H9 (cell line): ENCODE measurements at regions not wholly inside any gene's neighbourhood (a gene's known extent, or its start where the extent isn't known, plus 50 kb on each side); places are given as distances from the start of the nearest gene placed in this dataset.

Experiments
- DNase-seq: peaks from one replicate; pipeline ENCODE4 v3.0.0-alpha.2; 2017
- H2AFZ ChIP-seq: one replicate; pipeline ENCODE4 v1.6.1; 2013; ENCODE audit warnings: mild to moderate bottlenecking, low read length, control low read depth, moderate library complexity
- H2AK5ac ChIP-seq: 2 replicates; pipeline ENCODE4 v1.6.1; 2013; ENCODE audit warnings: low read length, control low read depth, mixed read lengths; ENCODE audit not compliant: insufficient read length
- H2BK120ac ChIP-seq: one replicate; pipeline ENCODE4 v1.6.1; 2013; ENCODE audit warnings: low read depth, mild to moderate bottlenecking, low read length, control low read depth, inconsistent platforms; ENCODE audit not compliant: poor library complexity, severe bottlenecking
- H2BK12ac ChIP-seq: 2 replicates; pipeline ENCODE4 v1.6.1; 2013; ENCODE audit warnings: low read length, control low read depth, mixed read lengths, low read depth; ENCODE audit not compliant: insufficient read length
- H2BK15ac ChIP-seq: 2 replicates; pipeline ENCODE4 v1.6.1; 2013; ENCODE audit warnings: low read depth, low read length, control low read depth
- H2BK20ac ChIP-seq: one replicate; pipeline ENCODE4 v1.6.1; 2013; ENCODE audit warnings: low read depth, mild to moderate bottlenecking, low read length, control low read depth, inconsistent platforms; ENCODE audit not compliant: poor library complexity, severe bottlenecking
- H2BK5ac ChIP-seq: 2 replicates; pipeline ENCODE4 v1.6.1; 2013; ENCODE audit warnings: low read length, control low read depth, mixed read lengths; ENCODE audit not compliant: insufficient read length
- H3K14ac ChIP-seq: 2 replicates; pipeline ENCODE4 v1.6.1; 2013; ENCODE audit warnings: low read length, control low read depth; ENCODE audit not compliant: insufficient read depth
- H3K18ac ChIP-seq: 2 replicates; pipeline ENCODE4 v1.6.1; 2013; ENCODE audit warnings: low read depth, mild to moderate bottlenecking, mixed read lengths, low read length, control low read depth; ENCODE audit not compliant: insufficient read length
- H3K23ac ChIP-seq: 2 replicates; pipeline ENCODE4 v1.6.1; 2013; ENCODE audit warnings: low read length, control low read depth, mixed read lengths, low read depth; ENCODE audit not compliant: insufficient read length
- H3K23me2 ChIP-seq: 2 replicates; pipeline ENCODE4 v1.6.1; 2013; ENCODE audit warnings: low read depth, mild to moderate bottlenecking, mixed read lengths, low read length, control low read depth; ENCODE audit not compliant: insufficient read length, poor library complexity, severe bottlenecking
- H3K27ac ChIP-seq: 2 replicates; pipeline ENCODE4 v1.5.1; 2013; ENCODE audit warnings: low read length, control low read depth, mixed read lengths, low read depth; ENCODE audit not compliant: insufficient read length
- H3K27me3 ChIP-seq: 2 replicates; pipeline ENCODE4 v1.6.1; 2013; ENCODE audit warnings: low read length, control low read depth, inconsistent platforms; ENCODE audit not compliant: insufficient read depth
- H3K4ac ChIP-seq: 2 replicates; pipeline ENCODE4 v1.6.1; 2013; ENCODE audit warnings: low read depth, mild to moderate bottlenecking, control low read depth, inconsistent platforms, low read length, moderate library complexity
- H3K4me1 ChIP-seq: 2 replicates; pipeline ENCODE4 v1.6.1; 2013; ENCODE audit warnings: low read length, control low read depth, inconsistent platforms; ENCODE audit not compliant: insufficient read depth
- H3K4me2 ChIP-seq: 2 replicates; pipeline ENCODE4 v1.6.1; 2013; ENCODE audit warnings: low read length, control low read depth, mixed read lengths; ENCODE audit not compliant: insufficient read length, insufficient read depth
- H3K56ac ChIP-seq: 2 replicates; pipeline ENCODE4 v1.6.1; 2013; ENCODE audit warnings: low read depth, mild to moderate bottlenecking, mixed read lengths, low read length, control low read depth; ENCODE audit not compliant: insufficient read length
- H3K79me1 ChIP-seq: 2 replicates; pipeline ENCODE4 v1.6.1; 2013; ENCODE audit warnings: low read depth, mild to moderate bottlenecking, moderate library complexity, low read length, control low read depth, inconsistent platforms; ENCODE audit not compliant: insufficient read depth, poor library complexity, severe bottlenecking
- H3K79me2 ChIP-seq: 2 replicates; pipeline ENCODE4 v1.6.1; 2013; ENCODE audit warnings: low read length, control low read depth, inconsistent platforms; ENCODE audit not compliant: insufficient read depth
- H3K9ac ChIP-seq: 2 replicates; pipeline ENCODE4 v1.6.1; 2013; ENCODE audit warnings: low read length, control low read depth, mixed read lengths; ENCODE audit not compliant: insufficient read length; ENCODE audit errors: extremely low read depth
- H3K9me3 ChIP-seq: one replicate; pipeline ENCODE4 v1.6.1; 2013; ENCODE audit warnings: low read depth, low read length, inconsistent platforms; ENCODE audit not compliant: control insufficient read depth
- H3T11ph ChIP-seq: one replicate; pipeline ENCODE4 v1.6.1; 2013; ENCODE audit warnings: mild to moderate bottlenecking, low read length, control low read depth, inconsistent platforms
- H4K20me1 ChIP-seq: one replicate; pipeline ENCODE4 v1.6.1; 2013; ENCODE audit not compliant: control insufficient read depth, insufficient read length, insufficient read depth
- H4K5ac ChIP-seq: 2 replicates; pipeline ENCODE4 v1.6.1; 2013; ENCODE audit warnings: low read depth, mild to moderate bottlenecking, mixed read lengths, low read length, control low read depth; ENCODE audit not compliant: insufficient read length
- H4K8ac ChIP-seq: replicated peaks from 2 replicates; pipeline ENCODE4 v1.6.1; 2013; ENCODE audit warnings: low read length, control low read depth, mixed read lengths, low read depth; ENCODE audit not compliant: insufficient read length
- H4K91ac ChIP-seq: 2 replicates; pipeline ENCODE4 v1.6.1; 2013; ENCODE audit warnings: low read depth, mild to moderate bottlenecking, moderate library complexity, mixed read lengths, low read length, control low read depth; ENCODE audit not compliant: insufficient read length
- H3K27ac Mint-ChIP-seq, 3 experiments: 2 replicates in 2 of 3; 3 replicates in 1 of 3; pipeline ENCODE4 v1.8.0; 2020 to 2021; ENCODE audit warnings: mixed read lengths in 3 of 3, mild to moderate bottlenecking in 1 of 3, moderate library complexity in 1 of 3
- H3K27me3 Mint-ChIP-seq: 2 replicates; pipeline ENCODE4 v1.8.0; 2021; ENCODE audit warnings: low read depth, mild to moderate bottlenecking, moderate library complexity, mixed read lengths
- H3K36me3 Mint-ChIP-seq, 3 experiments: 2 replicates in 2 of 3; 3 replicates in 1 of 3; pipeline ENCODE4 v1.8.0; 2020 to 2021; ENCODE audit warnings: low read depth in 3 of 3, mixed read lengths in 3 of 3; ENCODE audit not compliant: insufficient read depth in 1 of 3
- H3K4me1 Mint-ChIP-seq, 2 experiments: 2 replicates each; pipeline ENCODE4 v1.8.0; 2020; ENCODE audit warnings: mixed read lengths in 2 of 2
- H3K4me3 Mint-ChIP-seq, 2 experiments: 2 replicates in 1 of 2; 3 replicates in 1 of 2; pipeline ENCODE4 v1.8.0; 2020 to 2021; ENCODE audit warnings: mild to moderate bottlenecking in 2 of 2, mixed read lengths in 2 of 2, moderate library complexity in 1 of 2
- H3K9me3 Mint-ChIP-seq, 2 experiments: 2 replicates in 1 of 2; 3 replicates in 1 of 2; pipeline ENCODE4 v1.8.0; 2020; ENCODE audit warnings: mild to moderate bottlenecking in 2 of 2, mixed read lengths in 2 of 2, moderate library complexity in 1 of 2
- CTCF ChIP-seq: fragments of 200-600 bp; sonication (generic); conservative IDR thresholded peaks from 3 replicates; pipeline ENCODE4 v1.8.0; 2021; ENCODE audit warnings: antibody characterized with exemption, mild to moderate bottlenecking
- WGBS: extraction: QIAGEN DNeasy Blood & Tissue Kit; methylation state at CpG from one replicate; pipeline ENCODE4 v1.1.7; 2013; ENCODE audit warnings: missing lambda C conversion rate, low lambda C conversion rate, mixed read lengths; ENCODE audit not compliant: insufficient read length; ENCODE audit errors: extremely low coverage; 5-methylcytosine and 5-hydroxymethylcytosine counted together

- no peak overlapping the region for H2BK5ac ChIP-seq
- no peak overlapping the region for H3K4ac ChIP-seq
- no peak overlapping the region for H4K5ac ChIP-seq
- H3K9ac ChIP-seq: no peak overlapping the region
- Mint-ChIP-seq H3K27ac (no peak overlapping the region), H3K4me1 (peaks cover 14% of the 10 kb centered on the region in 2 experiments), H3K36me3 (no peaks in the 10 kb centered on the region; a peak in 1 of 7 replicates), H3K27me3 (peaks cover 2% of the 10 kb centered on the region; the same call in 1 of the 2 replicates), H3K4me3 (no peak overlapping the region), H3K9me3 (no peaks in the 10 kb centered on the region; a peak in 1 of 5 replicates)
- H3K9me3 ChIP-seq: no peaks in the 10 kb centered on the region
- no peak overlapping the region for H3K27ac ChIP-seq
- no peak overlapping the region for H4K91ac ChIP-seq
- no peak overlapping the region for H2AK5ac ChIP-seq
- no peak overlapping the region for H3K4me2 ChIP-seq
- TF ChIP-seq CTCF: no peak
- no peak overlapping the region for H3K14ac ChIP-seq
- no CpG with 5 or more reads among the region's 1 CpG for WGBS
- no peaks in the 10 kb centered on the region for H4K20me1 ChIP-seq
- DNase-seq: no peak
- H2BK120ac ChIP-seq: no peak overlapping the region
- no peak overlapping the region for H2BK20ac ChIP-seq
- no peak overlapping the region for H3T11ph ChIP-seq
- no peaks in the 10 kb centered on the region for H3K79me1 ChIP-seq
- H3K56ac ChIP-seq: no peak overlapping the region
- no peak overlapping the region for H3K18ac ChIP-seq
- H4K8ac ChIP-seq: no peak overlapping the region
- H3K79me2 ChIP-seq: no peaks in the 10 kb centered on the region
- H2AFZ ChIP-seq: no peak overlapping the region
- H3K23ac ChIP-seq: no peak overlapping the region
- no peaks in the 10 kb centered on the region for H3K4me1 ChIP-seq
- no peaks in the 10 kb centered on the region for H3K27me3 ChIP-seq
- no peak overlapping the region for H2BK12ac ChIP-seq
- no peaks in the 10 kb centered on the region for H3K23me2 ChIP-seq
- H2BK15ac ChIP-seq: no peak overlapping the region
These were observed 827.8 kb downstream of the VRK1 start for GRCh38 chr14:97624985-97625384.
